GM21381 (cell line): ENCODE measurements at regions not wholly inside any gene's neighbourhood (a gene's known extent, or its start where the extent isn't known, plus 50 kb on each side); places are given as distances from the start of the nearest gene placed in this dataset.

Source experiments
- ATAC-seq: cut with Tn5 transposase; IDR thresholded peaks from one replicate; pipeline ENCODE4 v1.9.1; 2021; ENCODE audit warnings: mild to moderate bottlenecking, moderate library complexity; ENCODE audit not compliant: unreplicated experiment

- no peak for ATAC-seq
These were observed 1175.9 kb upstream of the CDH9 start for GRCh38 chr5:28214292-28214691.

GRCh38 chr5:28208356-28208755 is 1170.0 kb upstream of the CDH9 start:
- no peak for ATAC-seq

GRCh38 chr5:28190011-28190410 is 1151.6 kb upstream of the CDH9 start:
- no peak for ATAC-seq

GRCh38 chr5:28174691-28175090 is 1136.3 kb upstream of the CDH9 start:
- ATAC-seq: no peak

GRCh38 chr5:28165096-28165495 is 1126.7 kb upstream of the CDH9 start:
- ATAC-seq: no peak

GRCh38 chr5:28164568-28164967 is 1126.2 kb upstream of the CDH9 start:
- no peak for ATAC-seq

- no peak for ATAC-seq
These were observed 1118.6 kb upstream of the CDH9 start for GRCh38 chr5:28156981-28157380.

GRCh38 chr5:28143519-28143918 is 1105.1 kb upstream of the CDH9 start:
- no peak for ATAC-seq

- no peak for ATAC-seq
These were observed 1093.8 kb upstream of the CDH9 start for GRCh38 chr5:28132151-28132550.

GRCh38 chr5:28117691-28118090 is 1079.3 kb upstream of the CDH9 start:
- no peak for ATAC-seq

GRCh38 chr5:28117273-28117672 is 1078.9 kb upstream of the CDH9 start:
- no peak for ATAC-seq

GRCh38 chr5:28110781-28111180 is 1072.4 kb upstream of the CDH9 start:
- ATAC-seq: no peak

GRCh38 chr5:28104080-28104479 is 1065.7 kb upstream of the CDH9 start:
- ATAC-seq: no peak

GRCh38 chr5:28084069-28084468 is 1045.7 kb upstream of the CDH9 start:
- ATAC-seq: no peak

- no peak for ATAC-seq
These were observed 1044.2 kb upstream of the CDH9 start for GRCh38 chr5:28082610-28083009.

GRCh38 chr5:28077291-28078240 is 1039.2 kb upstream of the CDH9 start:
- ATAC-seq: no peak

GRCh38 chr5:28066856-28067255 is 1028.5 kb upstream of the CDH9 start:
- no peak for ATAC-seq

GRCh38 chr5:28065656-28066055 is 1027.3 kb upstream of the CDH9 start:
- no peak for ATAC-seq

GRCh38 chr5:28046596-28046995 is 1008.2 kb upstream of the CDH9 start:
- ATAC-seq: no peak

- ATAC-seq: no peak
These were observed 989.5 kb upstream of the CDH9 start for GRCh38 chr5:28027851-28028250.

- ATAC-seq: no peak
These were observed 978.8 kb upstream of the CDH9 start for GRCh38 chr5:28017178-28017577.

- no peak for ATAC-seq
These were observed 976.4 kb upstream of the CDH9 start for GRCh38 chr5:28014779-28015178.

- ATAC-seq: no peak
These were observed 974.2 kb upstream of the CDH9 start for GRCh38 chr5:28012538-28012937.
